ENCODE measurements at regions not wholly inside any gene's neighbourhood (a gene's known extent, or its start where the extent isn't known, plus 50 kb on each side); places are given as distances from the start of the nearest gene placed in this dataset.

DNA sequence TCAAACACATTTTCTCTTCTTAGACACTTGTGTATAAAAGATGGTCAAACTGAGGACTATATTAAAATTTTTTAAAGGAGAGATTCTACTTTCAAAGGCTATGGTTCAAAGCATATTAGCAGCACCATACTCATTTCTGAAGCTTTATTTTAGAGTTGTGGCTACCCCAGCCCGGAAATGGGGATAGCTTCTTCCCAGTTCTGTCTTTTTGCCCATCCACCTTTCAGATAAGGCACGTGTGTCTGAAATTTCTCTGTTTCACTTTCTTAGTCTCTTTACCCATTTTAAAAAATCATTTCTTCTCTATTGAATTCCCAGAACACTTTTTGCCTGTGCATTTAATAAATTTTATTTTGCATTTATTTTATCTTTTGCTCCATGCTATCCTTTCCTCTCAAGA lies 431.5 kb downstream of the RNF144A start:
- no peak for TF ChIP-seq PAX5 (IDR thresholded peaks at IDR 0.05; ENCODE audit: insufficient read depth, low read length, severe bottlenecking)
- TF ChIP-seq POLR2A (IDR thresholded peaks at IDR 0.05; ENCODE audit: low read depth, low read length): no peak
- TF ChIP-seq POLR2AphosphoS5 (IDR thresholded peaks at IDR 0.05; ENCODE audit: low read depth, low read length): no peak

Data from GM12891 (cell line).